GM23338 (cell line): ENCODE measurements at regions not wholly inside any gene's neighbourhood (a gene's known extent, or its start where the extent isn't known, plus 50 kb on each side); places are given as distances from the start of the nearest gene placed in this dataset.

Experiments used
- CREB1 ChIP-seq: fragments of 250-450 bp; sonication (Bioruptor Pico); IDR thresholded peaks from 2 replicates; pipeline ENCODE4 v1.5.0; 2020; ENCODE audit warnings: low read depth, mild to moderate bottlenecking, moderate library complexity
- ETS1 ChIP-seq: IDR thresholded peaks from 2 replicates; pipeline ENCODE4 v1.6.1; 2016; ENCODE audit warnings: antibody characterized with exemption
- EZH2 ChIP-seq: fragments of 200-600 bp; sonication (generic); IDR thresholded peaks from one replicate; pipeline ENCODE4 v1.8.0; 2017; ENCODE audit warnings: antibody characterized with exemption, mild to moderate bottlenecking, low read depth; ENCODE audit not compliant: unreplicated experiment
- EZH2phosphoT487 ChIP-seq: fragments of 200-600 bp; sonication (generic); IDR thresholded peaks from one replicate; pipeline ENCODE4 v1.8.1; 2018; ENCODE audit warnings: antibody characterized with exemption; ENCODE audit not compliant: unreplicated experiment
- NANOG ChIP-seq: IDR thresholded peaks from 2 replicates; pipeline ENCODE4 v1.6.1; 2016; ENCODE audit warnings: antibody characterized with exemption, borderline replicate concordance
- POLR2AphosphoS5 ChIP-seq: IDR thresholded peaks from 2 replicates; pipeline ENCODE4 v1.6.1; 2016; ENCODE audit warnings: antibody characterized with exemption, low read depth
- STAT1 ChIP-seq: IDR thresholded peaks from one replicate; pipeline ENCODE4 v1.6.1; 2016; ENCODE audit warnings: antibody characterized with exemption; ENCODE audit not compliant: unreplicated experiment
- ZNF114 ChIP-seq: fragments of 250-450 bp; sonication (Bioruptor Pico); IDR thresholded peaks from 2 replicates; pipeline ENCODE4 v1.5.0; 2020; ENCODE audit warnings: mild to moderate bottlenecking, moderate library complexity
- TF ChIP-seq, protein P1 (sequence below), 2 experiments: fragments of 200-600 bp in 1 of 2; sonication (generic) in 1 of 2; conservative IDR thresholded peaks; 2 replicates each; pipeline versions ENCODE4 v1.5.1 to v1.6.1; 2016 to 2017; ENCODE audit warnings: antibody characterized with exemption in 2 of 2, low read depth in 2 of 2, mild to moderate bottlenecking in 2 of 2, moderate library complexity in 1 of 2
- TF ChIP-seq, protein P2 (sequence below): fragments of 250-450 bp; sonication (Bioruptor Pico); IDR thresholded peaks from 2 replicates; pipeline ENCODE4 v1.5.0; 2020; ENCODE audit warnings: mild to moderate bottlenecking, moderate library complexity
- TF ChIP-seq, protein P3 (sequence below): IDR thresholded peaks from one replicate; pipeline ENCODE4 v1.6.1; 2018; ENCODE audit warnings: antibody characterized with exemption; ENCODE audit not compliant: unreplicated experiment

DNA sequence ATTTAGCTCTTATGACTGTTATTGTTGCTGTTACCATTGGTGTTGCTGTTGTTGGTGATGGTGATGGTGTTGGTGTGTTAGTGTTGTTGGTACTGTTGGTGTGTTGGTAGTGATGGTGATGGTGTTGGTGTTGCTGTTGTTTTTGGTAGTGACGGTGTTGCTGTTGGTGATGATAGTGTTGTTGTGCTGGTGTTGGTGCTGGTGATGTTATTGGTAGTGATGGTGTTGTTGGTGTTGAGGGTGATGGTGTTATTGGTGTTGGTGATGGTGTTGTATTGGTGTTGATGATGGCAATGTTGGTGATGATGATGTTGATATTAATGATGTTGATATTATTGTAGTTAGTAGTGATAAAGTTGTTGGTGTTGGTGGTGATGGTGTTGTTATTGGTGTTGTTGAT is 285.7 kb upstream of the FOXF1 start:
- TF ChIP-seq CREB1 (CRISPR knock-in tag) (no peak), STAT1 (no peak), POLR2AphosphoS5 (no peak), EZH2phosphoT487 (no peak), ETS1 (no peak), EZH2 (no peak), NANOG (no peak), ZNF114 (no peak)
- TF ChIP-seq, protein P1, sequence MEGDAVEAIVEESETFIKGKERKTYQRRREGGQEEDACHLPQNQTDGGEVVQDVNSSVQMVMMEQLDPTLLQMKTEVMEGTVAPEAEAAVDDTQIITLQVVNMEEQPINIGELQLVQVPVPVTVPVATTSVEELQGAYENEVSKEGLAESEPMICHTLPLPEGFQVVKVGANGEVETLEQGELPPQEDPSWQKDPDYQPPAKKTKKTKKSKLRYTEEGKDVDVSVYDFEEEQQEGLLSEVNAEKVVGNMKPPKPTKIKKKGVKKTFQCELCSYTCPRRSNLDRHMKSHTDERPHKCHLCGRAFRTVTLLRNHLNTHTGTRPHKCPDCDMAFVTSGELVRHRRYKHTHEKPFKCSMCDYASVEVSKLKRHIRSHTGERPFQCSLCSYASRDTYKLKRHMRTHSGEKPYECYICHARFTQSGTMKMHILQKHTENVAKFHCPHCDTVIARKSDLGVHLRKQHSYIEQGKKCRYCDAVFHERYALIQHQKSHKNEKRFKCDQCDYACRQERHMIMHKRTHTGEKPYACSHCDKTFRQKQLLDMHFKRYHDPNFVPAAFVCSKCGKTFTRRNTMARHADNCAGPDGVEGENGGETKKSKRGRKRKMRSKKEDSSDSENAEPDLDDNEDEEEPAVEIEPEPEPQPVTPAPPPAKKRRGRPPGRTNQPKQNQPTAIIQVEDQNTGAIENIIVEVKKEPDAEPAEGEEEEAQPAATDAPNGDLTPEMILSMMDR (conservative IDR thresholded peaks at IDR 0.05; ENCODE audit: low read depth in 2 of 2) = no peak
- TF ChIP-seq, protein P2, sequence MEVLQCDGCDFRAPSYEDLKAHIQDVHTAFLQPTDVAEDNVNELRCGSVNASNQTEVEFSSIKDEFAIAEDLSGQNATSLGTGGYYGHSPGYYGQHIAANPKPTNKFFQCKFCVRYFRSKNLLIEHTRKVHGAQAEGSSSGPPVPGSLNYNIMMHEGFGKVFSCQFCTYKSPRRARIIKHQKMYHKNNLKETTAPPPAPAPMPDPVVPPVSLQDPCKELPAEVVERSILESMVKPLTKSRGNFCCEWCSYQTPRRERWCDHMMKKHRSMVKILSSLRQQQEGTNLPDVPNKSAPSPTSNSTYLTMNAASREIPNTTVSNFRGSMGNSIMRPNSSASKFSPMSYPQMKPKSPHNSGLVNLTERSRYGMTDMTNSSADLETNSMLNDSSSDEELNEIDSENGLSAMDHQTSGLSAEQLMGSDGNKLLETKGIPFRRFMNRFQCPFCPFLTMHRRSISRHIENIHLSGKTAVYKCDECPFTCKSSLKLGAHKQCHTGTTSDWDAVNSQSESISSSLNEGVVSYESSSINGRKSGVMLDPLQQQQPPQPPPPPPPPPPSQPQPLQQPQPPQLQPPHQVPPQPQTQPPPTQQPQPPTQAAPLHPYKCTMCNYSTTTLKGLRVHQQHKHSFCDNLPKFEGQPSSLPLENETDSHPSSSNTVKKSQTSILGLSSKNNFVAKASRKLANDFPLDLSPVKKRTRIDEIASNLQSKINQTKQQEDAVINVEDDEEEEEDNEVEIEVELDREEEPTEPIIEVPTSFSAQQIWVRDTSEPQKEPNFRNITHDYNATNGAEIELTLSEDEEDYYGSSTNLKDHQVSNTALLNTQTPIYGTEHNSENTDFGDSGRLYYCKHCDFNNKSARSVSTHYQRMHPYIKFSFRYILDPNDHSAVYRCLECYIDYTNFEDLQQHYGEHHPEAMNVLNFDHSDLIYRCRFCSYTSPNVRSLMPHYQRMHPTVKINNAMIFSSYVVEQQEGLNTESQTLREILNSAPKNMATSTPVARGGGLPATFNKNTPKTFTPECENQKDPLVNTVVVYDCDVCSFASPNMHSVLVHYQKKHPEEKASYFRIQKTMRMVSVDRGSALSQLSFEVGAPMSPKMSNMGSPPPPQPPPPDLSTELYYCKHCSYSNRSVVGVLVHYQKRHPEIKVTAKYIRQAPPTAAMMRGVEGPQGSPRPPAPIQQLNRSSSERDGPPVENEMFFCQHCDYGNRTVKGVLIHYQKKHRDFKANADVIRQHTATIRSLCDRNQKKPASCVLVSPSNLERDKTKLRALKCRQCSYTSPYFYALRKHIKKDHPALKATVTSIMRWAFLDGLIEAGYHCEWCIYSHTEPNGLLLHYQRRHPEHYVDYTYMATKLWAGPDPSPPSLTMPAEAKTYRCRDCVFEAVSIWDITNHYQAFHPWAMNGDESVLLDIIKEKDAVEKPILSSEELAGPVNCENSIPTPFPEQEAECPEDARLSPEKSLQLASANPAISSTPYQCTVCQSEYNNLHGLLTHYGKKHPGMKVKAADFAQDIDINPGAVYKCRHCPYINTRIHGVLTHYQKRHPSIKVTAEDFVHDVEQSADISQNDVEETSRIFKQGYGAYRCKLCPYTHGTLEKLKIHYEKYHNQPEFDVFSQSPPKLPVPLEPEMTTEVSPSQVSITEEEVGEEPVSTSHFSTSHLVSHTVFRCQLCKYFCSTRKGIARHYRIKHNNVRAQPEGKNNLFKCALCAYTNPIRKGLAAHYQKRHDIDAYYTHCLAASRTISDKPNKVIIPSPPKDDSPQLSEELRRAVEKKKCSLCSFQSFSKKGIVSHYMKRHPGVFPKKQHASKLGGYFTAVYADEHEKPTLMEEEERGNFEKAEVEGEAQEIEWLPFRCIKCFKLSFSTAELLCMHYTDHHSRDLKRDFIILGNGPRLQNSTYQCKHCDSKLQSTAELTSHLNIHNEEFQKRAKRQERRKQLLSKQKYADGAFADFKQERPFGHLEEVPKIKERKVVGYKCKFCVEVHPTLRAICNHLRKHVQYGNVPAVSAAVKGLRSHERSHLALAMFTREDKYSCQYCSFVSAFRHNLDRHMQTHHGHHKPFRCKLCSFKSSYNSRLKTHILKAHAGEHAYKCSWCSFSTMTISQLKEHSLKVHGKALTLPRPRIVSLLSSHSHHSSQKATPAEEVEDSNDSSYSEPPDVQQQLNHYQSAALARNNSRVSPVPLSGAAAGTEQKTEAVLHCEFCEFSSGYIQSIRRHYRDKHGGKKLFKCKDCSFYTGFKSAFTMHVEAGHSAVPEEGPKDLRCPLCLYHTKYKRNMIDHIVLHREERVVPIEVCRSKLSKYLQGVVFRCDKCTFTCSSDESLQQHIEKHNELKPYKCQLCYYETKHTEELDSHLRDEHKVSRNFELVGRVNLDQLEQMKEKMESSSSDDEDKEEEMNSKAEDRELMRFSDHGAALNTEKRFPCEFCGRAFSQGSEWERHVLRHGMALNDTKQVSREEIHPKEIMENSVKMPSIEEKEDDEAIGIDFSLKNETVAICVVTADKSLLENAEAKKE = no peak
- TF ChIP-seq, protein P3, sequence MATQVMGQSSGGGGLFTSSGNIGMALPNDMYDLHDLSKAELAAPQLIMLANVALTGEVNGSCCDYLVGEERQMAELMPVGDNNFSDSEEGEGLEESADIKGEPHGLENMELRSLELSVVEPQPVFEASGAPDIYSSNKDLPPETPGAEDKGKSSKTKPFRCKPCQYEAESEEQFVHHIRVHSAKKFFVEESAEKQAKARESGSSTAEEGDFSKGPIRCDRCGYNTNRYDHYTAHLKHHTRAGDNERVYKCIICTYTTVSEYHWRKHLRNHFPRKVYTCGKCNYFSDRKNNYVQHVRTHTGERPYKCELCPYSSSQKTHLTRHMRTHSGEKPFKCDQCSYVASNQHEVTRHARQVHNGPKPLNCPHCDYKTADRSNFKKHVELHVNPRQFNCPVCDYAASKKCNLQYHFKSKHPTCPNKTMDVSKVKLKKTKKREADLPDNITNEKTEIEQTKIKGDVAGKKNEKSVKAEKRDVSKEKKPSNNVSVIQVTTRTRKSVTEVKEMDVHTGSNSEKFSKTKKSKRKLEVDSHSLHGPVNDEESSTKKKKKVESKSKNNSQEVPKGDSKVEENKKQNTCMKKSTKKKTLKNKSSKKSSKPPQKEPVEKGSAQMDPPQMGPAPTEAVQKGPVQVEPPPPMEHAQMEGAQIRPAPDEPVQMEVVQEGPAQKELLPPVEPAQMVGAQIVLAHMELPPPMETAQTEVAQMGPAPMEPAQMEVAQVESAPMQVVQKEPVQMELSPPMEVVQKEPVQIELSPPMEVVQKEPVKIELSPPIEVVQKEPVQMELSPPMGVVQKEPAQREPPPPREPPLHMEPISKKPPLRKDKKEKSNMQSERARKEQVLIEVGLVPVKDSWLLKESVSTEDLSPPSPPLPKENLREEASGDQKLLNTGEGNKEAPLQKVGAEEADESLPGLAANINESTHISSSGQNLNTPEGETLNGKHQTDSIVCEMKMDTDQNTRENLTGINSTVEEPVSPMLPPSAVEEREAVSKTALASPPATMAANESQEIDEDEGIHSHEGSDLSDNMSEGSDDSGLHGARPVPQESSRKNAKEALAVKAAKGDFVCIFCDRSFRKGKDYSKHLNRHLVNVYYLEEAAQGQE = no peak
